ENCODE measurements at regions not wholly inside any gene's neighbourhood (a gene's known extent, or its start where the extent isn't known, plus 50 kb on each side); places are given as distances from the start of the nearest gene placed in this dataset.
A peak's percentile ranks its signal among the peaks of the same experiment; 100 is the strongest.

DNA sequence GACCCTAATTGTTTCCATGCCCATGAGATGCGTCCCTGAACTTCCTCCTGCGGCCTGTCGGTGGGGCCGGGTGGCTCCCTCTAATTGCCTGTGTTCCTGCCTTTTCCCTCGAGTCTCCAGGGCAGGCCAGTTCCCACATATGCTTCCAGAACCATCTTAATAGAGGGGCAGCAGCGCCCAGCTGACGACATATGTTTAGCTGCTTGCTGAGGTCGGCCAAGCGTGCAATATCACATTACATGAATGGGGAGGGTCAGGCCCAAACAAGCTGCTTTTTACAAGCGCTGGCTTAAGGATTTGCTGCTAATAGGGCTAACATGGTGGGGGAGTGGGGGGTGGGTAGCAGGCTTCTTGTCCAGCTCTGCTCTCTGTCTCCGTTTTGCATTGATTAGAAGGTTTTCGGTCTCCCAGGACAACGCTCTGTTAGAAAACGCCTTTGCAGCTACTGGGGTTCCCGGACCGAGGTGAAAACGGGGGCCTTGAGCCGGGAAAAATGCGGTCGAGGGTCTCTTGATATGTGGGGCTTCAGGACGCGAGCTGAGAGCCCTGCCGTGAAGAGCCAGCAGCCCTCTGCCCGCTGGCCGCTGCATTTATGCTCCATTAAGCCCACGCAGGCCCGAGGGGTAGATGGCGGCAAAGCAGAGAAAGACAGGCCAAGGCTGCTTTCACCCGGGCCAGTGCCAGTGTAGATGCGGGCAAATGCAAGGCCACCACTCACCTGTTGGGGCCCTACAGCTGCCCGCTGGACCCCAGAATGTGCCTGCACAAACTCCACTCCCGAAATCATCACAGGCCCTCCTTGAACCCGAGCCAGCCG is 308.5 kb downstream of the BMP7 start:
- no peak for DNase-seq (ENCODE audit: low spot score)

DNA sequence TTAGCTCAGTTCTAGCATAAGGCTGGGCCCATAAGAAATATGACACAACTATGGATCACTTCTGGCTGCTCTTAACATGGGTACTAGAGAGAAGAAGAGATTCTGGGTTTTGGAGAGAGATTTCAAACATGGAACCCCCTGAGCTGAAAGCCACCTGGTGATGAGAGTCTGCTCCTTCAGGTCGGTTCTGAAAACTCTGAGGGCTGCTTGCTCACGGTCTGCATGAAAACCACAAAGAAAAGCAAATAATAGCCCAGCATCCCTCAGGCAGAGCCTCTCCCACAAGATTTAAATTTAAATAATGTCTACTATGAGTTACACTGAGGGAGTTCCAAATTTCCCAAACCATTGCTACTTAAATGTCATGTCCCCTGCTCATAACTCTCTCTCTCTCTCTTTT is 301.5 kb downstream of the BMP7 start:
- no peak for DNase-seq (ENCODE audit: low spot score)

DNA sequence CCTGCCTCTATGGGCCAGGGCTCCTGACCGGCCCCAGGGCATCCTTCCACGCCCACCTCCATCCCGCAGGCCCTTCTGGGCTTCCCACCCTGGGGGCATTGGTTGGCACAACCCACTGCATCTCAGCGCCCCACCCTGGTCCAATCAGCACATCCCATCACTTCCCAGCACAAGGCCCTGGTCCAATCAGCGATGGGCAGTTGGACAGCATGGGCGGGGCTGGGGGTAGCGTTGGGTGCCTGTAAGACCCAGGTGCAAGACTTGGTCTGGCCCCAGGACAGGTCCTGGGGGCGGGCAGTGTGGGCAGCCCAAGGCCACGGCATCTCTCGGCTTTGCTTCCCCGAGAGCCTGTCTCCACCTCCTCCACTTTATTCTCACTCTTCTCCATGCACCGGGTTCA is 298.5 kb downstream of the BMP7 start:
- no peak for DNase-seq (ENCODE audit: low spot score)

DNA sequence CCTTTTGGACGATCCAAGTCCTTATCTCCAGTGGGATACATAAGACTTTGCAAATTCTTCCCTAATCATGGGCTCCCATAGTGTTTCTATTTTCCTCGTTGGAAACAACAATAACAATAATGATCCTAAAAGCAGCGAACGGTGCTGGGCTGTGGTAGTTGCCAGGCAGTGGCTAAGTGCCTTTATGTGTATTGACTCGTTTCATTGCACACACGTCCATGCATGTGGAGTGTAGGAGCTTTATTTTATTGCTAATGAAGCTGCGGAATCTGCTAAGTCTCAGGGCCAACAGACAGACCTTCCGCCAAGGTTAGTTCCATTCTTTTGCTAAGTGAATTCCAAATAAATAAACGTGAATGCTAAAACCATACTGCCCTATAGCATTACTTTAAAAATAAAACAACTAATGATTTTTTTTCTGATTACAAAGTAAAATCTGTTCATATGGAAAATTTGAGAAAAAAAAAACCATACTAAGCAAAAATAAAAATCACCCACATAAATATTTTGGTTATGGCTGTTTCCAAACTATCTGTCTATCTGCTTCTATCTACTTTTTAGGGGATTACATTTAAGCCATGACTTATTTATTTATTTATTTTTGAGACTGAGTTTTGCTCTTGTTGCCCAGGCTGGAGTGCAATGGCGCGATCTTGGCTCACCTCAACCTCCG is 297.9 kb downstream of the BMP7 start:
- no peak for DNase-seq (ENCODE audit: low spot score)

DNA sequence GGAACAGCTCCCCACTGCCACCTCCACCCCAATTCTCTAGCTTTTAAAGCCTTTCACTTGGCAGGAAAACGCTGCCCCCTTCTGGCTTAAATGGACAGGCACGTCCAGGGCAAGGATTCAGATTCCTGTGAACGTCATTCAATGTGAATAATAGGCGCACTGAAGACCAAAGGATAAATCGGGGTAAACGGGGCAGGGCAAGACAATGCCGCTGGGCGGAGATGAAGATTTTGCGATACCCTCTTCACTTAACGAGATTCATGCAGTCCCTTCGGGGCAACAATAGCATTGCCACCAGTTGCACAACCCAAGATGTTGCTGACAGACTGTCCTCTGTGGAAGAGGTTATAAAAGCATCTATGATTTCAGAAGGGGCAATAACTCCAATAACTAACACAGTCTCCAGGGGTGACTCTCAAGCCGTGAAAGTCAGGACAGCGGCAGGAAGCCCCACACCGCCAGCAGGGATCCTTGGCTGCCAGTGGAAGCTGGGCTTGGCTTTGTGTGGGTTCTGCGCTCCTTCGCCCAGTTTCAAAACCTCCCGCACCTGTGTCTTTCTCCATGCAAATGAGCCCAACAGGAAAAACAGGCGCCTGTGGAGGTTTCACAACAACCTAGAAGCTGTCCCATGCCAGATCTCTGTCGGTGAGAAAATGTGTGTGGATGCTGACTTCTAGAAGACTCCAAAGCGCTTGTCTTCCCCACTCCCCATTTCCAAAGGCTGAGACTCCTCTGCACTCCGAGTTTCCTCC is 291.8 kb downstream of the BMP7 start:
- DNase-seq (ENCODE audit: low spot score): peak; percentile 70

DNA sequence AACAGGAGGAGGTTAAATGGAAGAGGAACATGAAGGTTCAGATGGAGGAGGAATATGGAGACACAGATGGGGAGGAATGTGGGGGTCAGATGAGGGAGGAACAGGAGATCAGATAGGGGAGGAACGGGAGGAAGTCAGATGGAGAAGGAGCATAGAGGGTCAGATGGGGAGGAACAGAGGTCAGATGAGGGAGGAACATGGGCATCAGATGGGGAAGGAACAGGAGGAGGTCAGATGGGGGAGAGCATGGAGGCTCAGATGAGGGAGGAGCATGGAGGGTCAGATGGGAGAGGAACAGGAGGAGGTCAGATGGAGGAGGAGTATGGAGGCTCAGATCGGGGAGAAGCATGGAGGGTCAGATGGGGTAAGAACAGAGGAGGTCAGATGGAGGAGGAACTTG is 290.6 kb downstream of the BMP7 start:
- no peak for DNase-seq (ENCODE audit: low spot score)

DNA sequence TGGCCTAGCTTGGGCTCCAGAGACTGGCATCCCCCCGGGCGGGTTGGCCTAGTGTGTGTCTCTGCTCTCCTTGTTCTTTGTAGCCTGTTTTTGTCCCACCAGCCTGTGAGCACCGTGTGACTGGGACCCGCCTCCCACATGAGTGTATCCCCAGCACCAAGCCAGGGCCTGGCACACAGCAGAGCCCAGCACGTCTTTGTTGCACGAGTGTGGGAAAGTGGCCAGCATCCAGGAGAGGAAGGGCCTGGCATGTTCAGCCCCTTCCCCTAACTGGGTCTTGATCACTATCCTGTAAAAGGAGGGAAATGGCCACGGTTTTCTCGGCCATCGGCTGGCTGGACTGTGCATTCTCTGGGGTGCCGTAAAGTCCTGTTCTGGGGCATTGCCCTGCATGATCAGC is 290.1 kb downstream of the BMP7 start:
- no peak for DNase-seq (ENCODE audit: low spot score)

DNA sequence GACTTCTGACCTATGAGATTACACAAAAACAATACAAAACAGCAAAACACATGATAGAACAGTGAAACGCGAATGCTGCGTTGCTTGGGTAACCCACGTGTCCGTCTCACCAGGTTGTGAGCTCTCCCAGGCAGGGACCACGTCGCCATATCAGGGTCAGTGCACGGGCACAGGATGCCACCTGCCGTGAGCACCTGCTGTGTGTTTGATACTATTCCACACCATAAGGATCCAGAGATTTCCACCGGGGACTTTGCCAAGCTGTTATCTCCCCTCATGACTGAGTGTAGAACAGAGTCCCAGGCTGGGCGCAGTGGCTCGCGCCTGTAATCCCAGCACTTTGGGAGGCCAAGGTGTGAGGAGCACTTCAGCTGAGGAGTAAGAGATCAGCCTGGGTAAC is 288.0 kb downstream of the BMP7 start:
- no peak for DNase-seq (ENCODE audit: low spot score)

DNA sequence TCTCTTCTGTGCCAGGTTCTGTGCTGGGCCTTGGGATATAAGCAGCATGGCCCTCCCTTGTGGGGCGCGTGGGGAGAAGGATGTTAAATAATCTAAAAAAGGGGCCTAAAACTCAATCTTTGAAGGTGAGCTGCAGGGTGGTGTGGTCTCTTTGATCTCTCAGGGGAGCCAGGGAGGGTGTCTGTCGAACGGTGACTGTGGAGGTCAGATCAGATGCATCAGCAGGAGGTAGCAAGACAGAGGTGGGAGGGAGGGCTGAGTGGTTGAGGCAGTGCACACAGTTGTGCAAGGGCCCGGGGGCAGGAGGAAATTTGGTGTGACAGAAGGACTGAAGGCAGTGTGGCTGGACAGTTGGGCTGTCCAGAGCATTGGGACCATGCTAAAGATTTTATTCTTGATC is 287.3 kb downstream of the BMP7 start:
- no peak for DNase-seq (ENCODE audit: low spot score)

DNA sequence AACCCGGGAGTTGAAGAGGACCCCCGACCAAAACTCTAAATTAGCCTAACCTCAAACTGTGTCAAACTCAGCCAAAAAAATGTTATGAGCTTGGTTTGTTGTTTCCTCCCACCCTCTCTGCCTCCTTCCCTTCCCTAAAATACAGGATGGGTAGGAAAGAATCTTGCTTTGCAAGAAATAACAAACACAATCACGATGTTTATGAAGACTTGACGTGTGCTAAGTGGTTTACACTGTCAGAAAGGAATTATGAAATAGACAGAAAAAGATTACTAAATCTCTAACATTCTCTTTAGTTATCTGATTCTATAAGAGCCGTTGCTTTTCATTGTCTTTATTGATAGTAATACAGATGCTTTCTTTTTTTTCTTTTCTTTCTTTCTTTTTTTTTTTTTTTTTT is 285.1 kb downstream of the BMP7 start:
- DNase-seq (ENCODE audit: low spot score): no peak

DNA sequence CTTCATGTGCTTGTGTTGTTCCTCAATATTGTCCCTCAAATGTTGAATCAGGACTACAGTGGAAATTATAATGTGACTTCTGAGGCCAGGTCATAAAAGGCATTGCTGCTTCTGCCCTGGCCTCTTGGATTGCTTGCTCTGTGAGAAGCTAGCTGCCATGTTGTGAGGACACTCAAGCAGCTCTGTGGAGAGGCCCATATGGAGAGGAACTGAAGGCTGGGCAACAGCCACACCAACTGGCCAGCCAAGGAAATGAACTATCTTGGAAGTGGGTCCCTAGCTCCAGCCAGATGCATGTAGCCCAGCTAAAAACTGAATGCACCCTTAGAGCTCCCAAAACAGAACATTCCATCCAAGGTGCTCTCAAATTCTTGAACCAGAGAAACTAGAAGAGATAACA is 282.6 kb downstream of the BMP7 start:
- no peak for DNase-seq (ENCODE audit: low spot score)

DNA sequence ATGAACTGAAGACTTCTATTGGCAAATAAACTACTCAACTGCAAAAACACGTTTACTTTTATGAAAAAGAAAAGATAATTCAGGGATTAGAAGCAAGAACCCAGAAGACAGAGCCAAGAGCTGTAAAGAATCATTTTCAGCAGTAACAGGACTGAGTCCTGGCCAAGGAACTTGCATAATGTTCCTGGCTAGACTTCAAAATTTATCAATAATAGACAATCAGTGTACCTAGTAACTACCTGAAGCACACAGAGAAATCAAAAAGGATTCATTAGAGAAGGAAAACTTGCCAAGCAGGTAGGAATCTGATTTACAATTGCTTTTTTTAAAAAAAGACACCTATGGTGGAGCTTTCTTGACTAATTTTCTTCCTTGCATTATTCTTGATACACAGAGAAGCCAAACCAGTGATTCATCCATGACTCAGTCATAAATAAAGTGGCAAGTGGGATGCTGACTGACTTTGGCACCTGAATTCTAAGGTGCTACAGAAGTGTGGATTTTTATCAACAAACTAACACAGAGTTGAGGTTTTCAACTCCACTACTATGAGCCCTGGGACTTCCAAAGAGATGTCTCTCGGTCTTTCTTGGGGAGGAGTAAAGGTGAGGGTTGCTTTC is 281.3 kb downstream of the BMP7 start:
- no peak for DNase-seq (ENCODE audit: low spot score)

DNA sequence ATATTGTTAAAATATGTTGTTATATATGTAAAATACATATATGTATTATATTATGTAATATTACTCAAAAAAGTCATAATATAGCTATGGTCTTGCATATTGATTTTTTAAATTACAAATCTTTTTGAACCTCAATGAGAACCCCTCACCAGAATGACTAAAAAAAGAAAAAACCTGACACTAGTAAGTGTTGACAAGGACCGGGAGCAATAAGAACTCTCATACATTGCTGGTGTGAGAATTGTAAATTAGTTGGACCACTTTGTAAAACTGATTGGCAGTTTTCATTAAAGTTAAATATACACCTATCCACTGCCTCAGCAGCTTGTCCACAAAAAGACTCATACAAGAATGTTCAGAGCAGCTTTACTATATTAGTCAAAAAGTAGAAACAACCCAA is 280.0 kb downstream of the BMP7 start:
- DNase-seq (ENCODE audit: low spot score): no peak

DNA sequence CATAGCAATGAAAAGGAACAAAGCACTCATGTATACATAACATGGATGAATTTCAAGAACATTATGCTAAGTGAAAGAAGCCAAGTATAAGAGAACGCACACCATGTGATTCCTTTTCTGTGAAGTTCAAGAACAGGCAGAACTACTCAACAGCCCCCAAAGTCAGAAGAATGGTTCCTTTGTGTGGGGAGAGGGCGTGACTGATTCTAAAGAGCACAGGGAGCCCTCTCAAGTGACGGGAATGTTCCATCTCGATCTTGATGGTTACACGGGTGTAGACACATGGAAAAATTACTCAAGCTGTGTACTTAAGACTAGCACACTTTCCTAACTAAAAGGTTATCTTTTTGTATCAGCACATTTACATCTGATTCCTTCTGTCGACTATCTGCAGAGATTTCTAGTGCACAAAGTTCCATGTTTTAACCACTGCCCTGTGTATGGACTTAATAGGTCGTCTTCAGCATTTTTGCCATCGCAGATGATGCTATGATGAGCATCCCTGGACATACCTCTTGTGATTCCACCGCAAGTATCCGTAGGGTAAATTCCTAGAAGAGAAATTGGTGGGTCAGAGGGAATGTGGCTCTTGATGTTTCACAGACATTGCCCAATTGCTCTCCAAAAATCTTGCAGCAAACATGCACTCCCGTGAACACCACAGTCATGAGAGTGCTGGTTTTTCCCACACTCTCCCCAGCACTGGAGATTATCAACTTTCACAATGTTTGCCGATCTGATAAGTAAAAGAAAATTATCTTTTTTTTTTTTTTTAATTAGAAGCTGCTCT is 279.3 kb downstream of the BMP7 start:
- peak; percentile 79 for DNase-seq (ENCODE audit: low spot score)

DNA sequence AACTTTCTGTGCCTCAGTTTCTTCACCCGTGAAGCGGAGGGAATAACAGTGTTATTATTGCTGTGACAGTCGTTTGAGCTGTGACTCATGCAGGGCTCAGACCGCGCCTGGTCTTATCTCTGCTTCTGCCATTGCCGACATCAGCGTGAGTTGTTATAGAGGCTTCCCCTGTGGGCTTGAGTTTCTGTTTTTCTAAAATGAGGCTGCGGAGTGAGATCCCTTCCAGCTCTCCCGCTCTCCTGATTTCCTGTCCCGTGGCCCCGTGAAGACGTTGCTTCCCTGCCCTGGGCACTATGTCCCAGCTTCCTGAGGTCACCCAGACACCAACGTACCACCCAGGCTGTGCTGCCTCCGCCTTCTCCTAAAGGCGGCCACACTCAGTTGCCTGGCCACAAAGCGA is 278.5 kb downstream of the BMP7 start:
- DNase-seq (ENCODE audit: low spot score): no peak

DNA sequence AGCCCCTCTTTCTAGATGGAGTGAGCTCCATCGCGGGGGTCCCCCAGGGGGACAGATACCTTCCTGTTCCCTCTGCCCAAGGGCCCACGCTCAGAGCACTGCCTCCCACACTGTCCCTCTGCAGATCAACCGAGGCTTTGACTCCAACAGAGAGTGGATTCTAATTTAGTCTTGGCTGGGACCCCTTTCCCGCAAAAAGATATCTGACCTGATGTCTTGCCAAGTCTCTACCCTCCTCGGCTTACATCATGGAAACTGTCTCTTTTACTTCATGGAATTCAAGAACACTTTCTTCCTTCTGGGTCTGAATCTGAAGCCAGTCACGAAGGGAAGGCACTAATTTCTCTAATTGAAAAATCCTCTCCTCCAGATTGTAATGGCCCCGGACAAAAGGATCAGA is 278.0 kb downstream of the BMP7 start:
- no peak for DNase-seq (ENCODE audit: low spot score)

DNA sequence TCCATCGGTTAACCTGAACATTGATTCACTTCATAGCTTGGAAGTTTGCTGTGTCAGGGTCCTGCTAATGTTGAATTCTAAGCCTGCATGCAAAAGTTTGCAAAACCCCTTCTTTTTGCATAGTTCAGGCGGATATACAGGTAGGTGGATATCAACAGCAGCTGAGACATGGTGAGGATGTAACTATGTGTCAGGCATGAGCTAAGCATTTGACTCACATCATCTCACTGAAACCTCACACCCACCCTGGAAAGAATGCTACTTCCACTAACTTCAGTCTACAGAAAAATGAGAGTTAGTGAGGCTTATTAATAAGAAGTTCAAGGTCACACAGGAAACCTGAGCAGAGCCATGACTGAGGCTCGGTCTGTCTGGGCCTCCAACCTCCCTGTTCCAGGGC is 276.9 kb downstream of the BMP7 start:
- no peak for DNase-seq (ENCODE audit: low spot score)

DNA sequence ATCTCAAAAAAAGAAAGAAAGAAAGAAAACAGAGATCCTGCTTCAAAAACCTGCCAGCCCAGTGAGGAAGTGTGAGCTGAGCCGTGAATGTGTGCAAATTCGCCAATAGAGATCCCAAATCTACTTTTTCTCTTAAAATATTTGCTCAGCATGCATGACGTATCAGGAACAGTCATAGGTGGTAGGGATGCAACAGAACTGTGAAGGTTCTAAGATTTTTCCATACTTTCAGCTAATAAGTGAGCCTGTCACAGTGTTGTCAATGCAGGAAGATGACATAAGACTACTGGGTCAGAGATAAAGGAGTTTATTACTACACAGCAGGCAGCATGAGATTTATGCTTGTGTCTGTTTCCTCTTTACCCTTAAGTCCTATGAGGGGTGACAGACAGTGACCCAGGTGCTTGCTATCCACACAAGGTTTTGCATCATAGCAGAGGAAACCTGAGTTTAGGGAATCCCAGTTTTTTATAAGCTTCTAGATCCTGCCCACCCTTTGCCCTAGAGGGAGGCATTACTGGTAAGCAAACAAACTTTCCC is 273.4 kb downstream of the BMP7 start:
- no peak for DNase-seq (ENCODE audit: low spot score)

DNA sequence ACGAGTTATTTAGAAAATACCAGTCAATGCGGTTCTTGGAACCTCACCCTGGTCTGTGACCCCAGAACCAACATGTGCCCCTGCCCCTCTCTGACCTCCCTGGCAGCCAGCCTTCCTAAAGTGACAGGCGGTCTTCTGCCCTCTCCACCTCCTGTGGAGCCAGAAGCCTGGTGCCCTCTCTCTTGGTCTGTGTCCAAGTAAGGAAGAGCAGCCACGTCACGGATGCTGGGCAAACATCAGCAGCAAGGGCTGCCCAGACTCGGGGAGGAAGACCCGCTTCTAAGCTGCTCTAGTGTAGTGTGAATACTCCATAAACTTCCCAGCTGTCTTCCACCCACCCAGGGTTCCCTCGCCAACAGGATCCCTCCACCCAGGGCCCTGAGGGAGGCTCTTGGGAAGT is 272.4 kb downstream of the BMP7 start:
- DNase-seq (ENCODE audit: low spot score): no peak

DNA sequence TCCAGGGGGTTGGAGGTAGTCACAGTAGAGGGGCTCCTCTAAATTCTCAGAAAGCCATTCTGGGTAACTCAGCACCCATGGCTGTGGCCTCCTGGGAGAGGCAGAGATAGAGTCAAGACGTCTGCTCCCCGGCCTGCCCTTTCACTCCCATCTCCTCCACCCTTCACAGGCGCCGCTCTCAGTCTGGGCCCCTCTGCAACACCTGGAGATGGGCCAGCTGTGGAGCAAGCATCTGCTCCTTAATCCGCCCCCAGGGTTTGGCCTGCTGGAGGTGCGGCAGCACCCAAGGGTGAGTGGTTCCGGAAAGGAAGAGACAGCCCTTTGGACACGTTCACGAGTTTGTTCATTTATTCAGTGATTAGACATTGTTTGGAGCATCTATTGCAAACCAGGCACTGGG is 271.3 kb downstream of the BMP7 start:
- no peak for DNase-seq (ENCODE audit: low spot score)

DNA sequence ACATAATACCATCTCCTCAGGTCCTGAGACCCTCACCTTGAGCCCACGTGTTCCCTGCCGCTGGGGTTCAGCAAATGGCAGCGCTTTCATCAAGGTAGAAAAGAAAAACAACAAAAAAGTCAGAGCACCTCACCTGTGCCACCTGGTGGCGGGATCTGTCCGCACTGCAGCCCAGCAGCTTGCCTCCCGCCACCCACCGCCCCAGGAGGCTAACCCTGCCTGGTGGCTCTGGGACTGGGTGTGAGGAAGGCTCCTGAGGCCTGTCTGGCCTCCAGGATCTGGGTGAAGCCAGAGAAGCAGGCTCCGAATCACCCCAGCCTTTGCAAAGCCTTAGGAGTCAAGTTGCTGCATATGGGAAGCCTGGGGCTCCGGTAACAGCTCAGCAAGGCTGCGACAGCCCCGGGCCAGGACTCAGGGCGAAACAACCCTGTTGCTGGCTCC is 270.8 kb downstream of the BMP7 start:
- DNase-seq (ENCODE audit: low spot score): no peak

DNA sequence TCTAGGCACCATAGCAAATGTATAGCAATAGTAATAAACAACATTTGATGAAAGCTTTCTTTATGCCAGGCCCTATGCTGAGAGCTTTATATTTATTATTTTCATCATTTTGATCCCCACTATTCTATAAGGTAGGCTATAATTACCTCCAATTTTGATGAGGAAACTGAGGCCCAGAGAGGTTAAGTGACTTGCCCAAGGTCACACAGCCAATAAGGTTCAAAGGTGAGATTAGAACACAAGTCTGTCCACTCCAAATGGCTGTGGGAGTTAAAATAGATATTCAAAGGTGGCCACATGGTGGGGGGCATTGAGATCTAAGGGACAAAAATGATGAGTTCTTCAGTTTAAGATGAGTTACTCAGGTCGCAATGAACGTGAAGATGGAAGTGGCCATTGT is 269.9 kb downstream of the BMP7 start:
- DNase-seq (ENCODE audit: low spot score): no peak

Data from COLO829 (cell line).